Body of pancreas (tissue), 4 donors: ENCODE measurements at regions not wholly inside any gene's neighbourhood (a gene's known extent, or its start where the extent isn't known, plus 50 kb on each side); places are given as distances from the start of the nearest gene placed in this dataset.

ENCODE experiments used
- ATAC-seq: fragments of 150-250 bp; one replicate; pipeline ENCODE4 v1.9.1; 2016
- DNase-seq, 4 donors: peaks; one replicate each; pipeline ENCODE4 v3.0.0-alpha.2; 2019
- H3K27ac ChIP-seq, 4 donors: fragments of 200-600 bp; sonication (generic); 1 replicate in 3 of 4; 2 replicates in 1 of 4; pipeline versions ENCODE4 v1.5.1 to v1.6.1; 2016 to 2019; ENCODE audit warnings: mild to moderate bottlenecking in 1 of 4, mixed read lengths in 1 of 4, moderate library complexity in 1 of 4
- H3K27me3 ChIP-seq, 2 donors: fragments of 200-600 bp; sonication (generic); one replicate each; pipeline ENCODE4 v1.6.0; 2016; ENCODE audit warnings: mild to moderate bottlenecking in 1 of 2
- H3K36me3 ChIP-seq, 2 donors: fragments of 200-600 bp; sonication (generic); replicated peaks in 1 of 2; 2 replicates each; pipeline ENCODE4 v1.5.1; 2016; ENCODE audit warnings: low read depth in 2 of 2; ENCODE audit not compliant: insufficient read depth in 1 of 2
- H3K4me1 ChIP-seq: fragments of 200-600 bp; sonication (generic); one replicate; pipeline ENCODE4 v1.6.0; 2016
- H3K4me3 ChIP-seq, 2 donors: fragments of 200-600 bp; sonication (generic); 1 replicate in 1 of 2; 2 replicates in 1 of 2; pipeline ENCODE4 v1.5.1; 2016 to 2019
- H3K9me3 ChIP-seq, 3 donors: fragments of 200-600 bp; sonication (generic); 1 replicate in 2 of 3; 2 replicates in 1 of 3; pipeline ENCODE4 v1.5.1; 2016
- CTCF ChIP-seq, 7 experiments: fragments of 450-650 bp in 4 of 7; fragments of 200-600 bp in 3 of 7; sonication (generic) in 3 of 7; IDR thresholded peaks; one replicate each; pipeline ENCODE4 v1.5.1; 2016 to 2019; ENCODE audit warnings: antibody characterized with exemption in 7 of 7
- POLR2A ChIP-seq, 3 donors: fragments of 450-650 bp; IDR thresholded peaks; one replicate each; pipeline ENCODE4 v1.6.1; 2016; ENCODE audit warnings: antibody characterized with exemption in 3 of 3, mild to moderate bottlenecking in 2 of 3
- WGBS, 2 donors: methylation state at CpG; one replicate each; pipeline ENCODE4 v1.1.5; 2017; 5-methylcytosine and 5-hydroxymethylcytosine counted together
- intact Hi-C: fragments of 100-400 bp; cut with DNase I; formaldehyde crosslinking; loops from one replicate; pipeline ENCODE4 v1.15.1; 2023

GRCh38 chr7:52100-52499 lies 140.3 kb upstream of the FAM20C start:
- 69 to 75% methylated on average over 3 of the region's 3 CpGs for WGBS, 2 donors
- intact Hi-C loops = no loop called here
- Histone ChIP-seq H3K27me3 (no peaks in the 10 kb centered on the region), H3K4me3 (no peak overlapping the region), H3K4me1 (no peaks in the 10 kb centered on the region), H3K27ac (no peak overlapping the region), H3K36me3 (no peaks in the 10 kb centered on the region), H3K9me3 (no peaks in the 10 kb centered on the region)
- DNase-seq (no peak), ATAC-seq (no peak)
- TF ChIP-seq CTCF (IDR thresholded peaks at IDR 0.05) (no peak), POLR2A (IDR thresholded peaks at IDR 0.05) (no peak)

GRCh38 chr7:53531-53930 lies 138.8 kb upstream of the FAM20C start:
- peak in 2 of 4 donors; percentile 1 to 3 for DNase-seq
- no peaks in the 10 kb centered on the region for H3K36me3 ChIP-seq
- no peak for TF ChIP-seq POLR2A (IDR thresholded peaks at IDR 0.05)
- no peak for TF ChIP-seq CTCF (IDR thresholded peaks at IDR 0.05)
- ATAC-seq = no peak
- no peaks in the 10 kb centered on the region for H3K4me1 ChIP-seq
- H3K4me3 ChIP-seq = no peak overlapping the region
- no peaks in the 10 kb centered on the region for H3K27me3 ChIP-seq
- intact Hi-C loops = no loop called here
- no peak overlapping the region for H3K27ac ChIP-seq
- H3K9me3 ChIP-seq = no peaks in the 10 kb centered on the region
- 95 to 100% methylated on average over 1 of the region's 1 CpG for WGBS, 2 donors

- H3K27ac ChIP-seq = no peak overlapping the region
- no peaks in the 10 kb centered on the region for H3K9me3 ChIP-seq
- TF ChIP-seq POLR2A (IDR thresholded peaks at IDR 0.05) (no peak), CTCF (IDR thresholded peaks at IDR 0.05) (no peak)
- no peak overlapping the region for H3K4me3 ChIP-seq
- H3K36me3 ChIP-seq = no peaks in the 10 kb centered on the region
- intact Hi-C loops = no loop called here
- no peaks in the 10 kb centered on the region for H3K27me3 ChIP-seq
- ATAC-seq = no peak
- no peaks in the 10 kb centered on the region for H3K4me1 ChIP-seq
- peak in 3 of 4 donors; percentile 1 to 6 (median 3) for DNase-seq
- WGBS, 2 donors = 90 to 92% methylated on average over 4 to 6 of the region's 6 CpGs
Measured at GRCh38 chr7:54615-55014, 137.8 kb upstream of the FAM20C start.

GRCh38 chr7:55690-56248 lies 136.6 kb upstream of the FAM20C start:
- ATAC-seq = no peak
- no peak overlapping the region for H3K4me3 ChIP-seq
- H3K9me3 ChIP-seq = no peaks in the 10 kb centered on the region
- no peak overlapping the region for H3K27ac ChIP-seq
- H3K27me3 ChIP-seq = no peaks in the 10 kb centered on the region
- WGBS, 2 donors = 79 to 80% methylated on average over 9 of the region's 9 CpGs
- H3K4me1 ChIP-seq = no peaks in the 10 kb centered on the region
- no peak for TF ChIP-seq POLR2A (IDR thresholded peaks at IDR 0.05)
- no peak for TF ChIP-seq CTCF (IDR thresholded peaks at IDR 0.05)
- H3K36me3 ChIP-seq = no peaks in the 10 kb centered on the region
- intact Hi-C loops = no loop called here
- DNase-seq = peak in 1 of 4 donors; percentile 3

GRCh38 chr7:56291-56913 lies 136.0 kb upstream of the FAM20C start:
- 81 to 83% methylated on average over 14 to 18 of the region's 18 CpGs for whole genome bisulfite sequencing, 2 donors

More at GRCh38 chr7:56291-56913, 136.0 kb upstream of the FAM20C start:
- no peak overlapping the region for H3K4me3 ChIP-seq
- no peaks in the 10 kb centered on the region for H3K27me3 ChIP-seq
- DNase-seq = peak in 2 of 4 donors; percentile 8 to 21
- no peaks in the 10 kb centered on the region for H3K4me1 ChIP-seq
- intact Hi-C loops = no loop called here
- TF ChIP-seq POLR2A (IDR thresholded peaks at IDR 0.05) (no peak), CTCF (IDR thresholded peaks at IDR 0.05) (no peak)
- no peak overlapping the region for H3K27ac ChIP-seq
- no peaks in the 10 kb centered on the region for H3K36me3 ChIP-seq
- no peak for ATAC-seq
- no peaks in the 10 kb centered on the region for H3K9me3 ChIP-seq
